ENCODE measurements at regions not wholly inside any gene's neighbourhood (a gene's known extent, or its start where the extent isn't known, plus 50 kb on each side); places are given as distances from the start of the nearest gene placed in this dataset.

DNA sequence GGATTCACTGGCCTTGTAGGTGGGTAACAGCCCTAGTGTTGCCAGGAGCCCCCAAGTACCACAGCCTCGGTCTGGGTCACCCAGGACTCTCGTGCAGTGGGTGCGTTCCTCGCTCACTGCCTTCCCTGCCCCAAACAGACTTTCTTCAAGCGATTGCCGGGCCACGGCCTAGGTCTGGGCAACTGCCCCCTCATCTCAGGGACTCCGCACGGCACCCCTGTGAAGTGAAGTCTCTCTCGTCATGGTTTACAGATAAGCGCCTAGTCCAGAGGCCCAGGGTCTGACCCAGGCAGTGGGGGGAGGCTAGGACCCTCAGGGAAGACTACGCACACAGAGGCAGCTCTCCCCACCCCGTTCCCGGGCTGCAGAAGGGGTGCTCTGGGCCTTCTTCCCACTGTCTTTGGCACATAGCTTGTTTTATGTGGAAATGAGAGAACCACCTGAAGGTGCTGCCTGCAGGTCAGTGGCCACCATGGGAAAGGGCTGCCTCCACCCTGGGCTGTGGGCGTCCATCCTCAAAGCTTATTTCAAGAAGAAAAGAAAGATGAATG is 220.8 kb downstream of the ERMARD start (continued):
- TF ChIP-seq, protein P1, sequence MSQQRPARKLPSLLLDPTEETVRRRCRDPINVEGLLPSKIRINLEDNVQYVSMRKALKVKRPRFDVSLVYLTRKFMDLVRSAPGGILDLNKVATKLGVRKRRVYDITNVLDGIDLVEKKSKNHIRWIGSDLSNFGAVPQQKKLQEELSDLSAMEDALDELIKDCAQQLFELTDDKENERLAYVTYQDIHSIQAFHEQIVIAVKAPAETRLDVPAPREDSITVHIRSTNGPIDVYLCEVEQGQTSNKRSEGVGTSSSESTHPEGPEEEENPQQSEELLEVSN (IDR thresholded peaks at IDR 0.05), result no peak
- no peak for TF ChIP-seq SIN3A (conservative IDR thresholded peaks at IDR 0.05 in 1 of 2, IDR thresholded peaks at IDR 0.05 in 1 of 2; ENCODE audit: low read depth in 1 of 2, low read length in 2 of 2)
- TF ChIP-seq BCL11A (IDR thresholded peaks at IDR 0.05; ENCODE audit: low read depth in 2 of 2, low read length in 2 of 2), result no peak
- TF ChIP-seq NRF1 (IDR thresholded peaks at IDR 0.05; ENCODE audit: low read depth, low read length), result no peak
- no peak for TF ChIP-seq KDM1A (IDR thresholded peaks at IDR 0.05; ENCODE audit: borderline replicate concordance, low read length)
- TF ChIP-seq SP4 (IDR thresholded peaks at IDR 0.05; ENCODE audit: low read length), result no peak
- TF ChIP-seq CTCF (IDR thresholded peaks at IDR 0.05; ENCODE audit: control extremely low read depth in 1 of 3, insufficient read depth in 1 of 3, low read depth in 1 of 3, low read length in 3 of 3), result no peak

Data from H1 (cell line).